ENCODE measurements at regions not wholly inside any gene's neighbourhood (a gene's known extent, or its start where the extent isn't known, plus 50 kb on each side); places are given as distances from the start of the nearest gene placed in this dataset.

DNA sequence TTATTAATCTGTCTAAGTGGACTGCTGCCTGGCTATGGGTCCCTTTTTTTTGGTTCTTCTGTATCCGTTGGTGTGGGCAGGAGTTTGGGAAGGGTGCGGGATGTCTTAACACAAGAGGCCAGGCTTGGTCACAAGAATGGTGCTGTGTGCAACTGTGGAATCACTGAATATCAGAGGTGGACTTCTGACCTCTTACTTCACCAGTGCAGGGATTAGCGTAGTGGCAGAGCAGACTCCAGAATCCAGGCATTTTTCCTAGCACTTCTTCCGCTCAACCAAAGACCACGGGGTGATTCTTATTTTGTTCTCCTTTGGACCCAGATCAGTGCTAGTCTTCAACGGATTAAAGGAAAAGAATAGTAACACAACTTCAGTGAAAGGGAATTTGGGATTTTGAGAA lies 254.3 kb upstream of the TNP1 start:
- no peaks in the 10 kb centered on the region for H3K9me3 ChIP-seq
- H3K4me1 ChIP-seq (replicated peaks), result no peaks in the 10 kb centered on the region
- no peaks in the 10 kb centered on the region for H3K27me3 ChIP-seq (replicated peaks; ENCODE audit: insufficient read depth)
- DNase-seq (ENCODE audit: low spot score), result no peak
- WGBS, result 89% methylated on average over 6 of the region's 6 CpGs
- no peak overlapping the region for H3K4me3 ChIP-seq
- H3K36me3 ChIP-seq, result no peaks in the 10 kb centered on the region
- intact Hi-C loops (cut with DNase I), result no loop called here
- no peak overlapping the region for H3K27ac ChIP-seq
- TF ChIP-seq, protein P1, sequence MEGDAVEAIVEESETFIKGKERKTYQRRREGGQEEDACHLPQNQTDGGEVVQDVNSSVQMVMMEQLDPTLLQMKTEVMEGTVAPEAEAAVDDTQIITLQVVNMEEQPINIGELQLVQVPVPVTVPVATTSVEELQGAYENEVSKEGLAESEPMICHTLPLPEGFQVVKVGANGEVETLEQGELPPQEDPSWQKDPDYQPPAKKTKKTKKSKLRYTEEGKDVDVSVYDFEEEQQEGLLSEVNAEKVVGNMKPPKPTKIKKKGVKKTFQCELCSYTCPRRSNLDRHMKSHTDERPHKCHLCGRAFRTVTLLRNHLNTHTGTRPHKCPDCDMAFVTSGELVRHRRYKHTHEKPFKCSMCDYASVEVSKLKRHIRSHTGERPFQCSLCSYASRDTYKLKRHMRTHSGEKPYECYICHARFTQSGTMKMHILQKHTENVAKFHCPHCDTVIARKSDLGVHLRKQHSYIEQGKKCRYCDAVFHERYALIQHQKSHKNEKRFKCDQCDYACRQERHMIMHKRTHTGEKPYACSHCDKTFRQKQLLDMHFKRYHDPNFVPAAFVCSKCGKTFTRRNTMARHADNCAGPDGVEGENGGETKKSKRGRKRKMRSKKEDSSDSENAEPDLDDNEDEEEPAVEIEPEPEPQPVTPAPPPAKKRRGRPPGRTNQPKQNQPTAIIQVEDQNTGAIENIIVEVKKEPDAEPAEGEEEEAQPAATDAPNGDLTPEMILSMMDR (IDR thresholded peaks at IDR 0.05), result no peak
- TF ChIP-seq POLR2A (IDR thresholded peaks at IDR 0.05) (no peak), POLR2AphosphoS5 (IDR thresholded peaks at IDR 0.05) (no peak)

DNA sequence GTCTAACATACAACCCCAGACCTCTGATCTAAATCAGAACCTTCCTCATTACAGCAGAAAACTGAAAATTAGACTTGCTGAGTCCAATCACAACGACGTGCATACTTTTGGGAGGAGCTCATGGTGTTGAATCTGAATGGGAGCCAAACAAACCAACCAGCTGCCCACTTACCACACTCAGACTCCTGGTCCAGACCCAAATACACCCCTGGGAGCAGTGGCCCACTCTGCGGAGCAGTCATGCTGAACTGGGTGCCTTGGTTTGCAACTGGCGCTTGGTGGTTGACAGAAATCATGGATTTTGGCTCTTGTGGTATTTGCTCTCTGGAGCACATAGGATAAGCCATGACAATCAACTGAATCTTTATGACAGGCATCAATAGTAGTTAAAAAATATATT lies 253.6 kb upstream of the TNP1 start:
- Histone ChIP-seq H3K27me3 (replicated peaks; ENCODE audit: insufficient read depth) (no peaks in the 10 kb centered on the region), H3K4me1 (replicated peaks) (no peaks in the 10 kb centered on the region), H3K4me3 (no peak overlapping the region), H3K27ac (no peak overlapping the region), H3K9me3 (no peaks in the 10 kb centered on the region), H3K36me3 (no peaks in the 10 kb centered on the region)
- DNase-seq (ENCODE audit: low spot score), result no peak
- no peak for TF ChIP-seq POLR2A (IDR thresholded peaks at IDR 0.05)
- no peak for TF ChIP-seq POLR2AphosphoS5 (IDR thresholded peaks at IDR 0.05)
- TF ChIP-seq, protein P1 (IDR thresholded peaks at IDR 0.05), result no peak
- intact Hi-C loops (cut with DNase I), result no loop called here
- WGBS, result 88% methylated on average over 4 of the region's 4 CpGs

DNA sequence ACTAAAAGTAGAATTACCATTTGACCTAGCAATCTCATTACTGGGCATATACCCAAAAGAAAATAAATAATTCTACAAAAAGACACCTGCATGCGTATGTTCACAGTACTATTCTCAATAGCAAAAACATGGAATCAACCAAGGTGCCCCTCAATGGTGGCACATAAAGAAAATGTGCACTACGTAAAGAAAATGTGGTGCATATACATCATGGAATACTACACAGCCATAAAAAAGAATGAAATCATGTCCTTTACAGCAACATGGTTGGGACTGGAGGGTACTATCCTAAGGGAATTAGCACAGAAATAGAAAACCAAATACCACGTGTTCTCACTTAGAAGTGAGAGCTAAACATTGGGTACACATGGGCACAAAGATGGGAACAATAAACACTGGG lies 250.7 kb upstream of the TNP1 start:
- intact Hi-C loops (cut with DNase I), result no loop called here
- Histone ChIP-seq H3K27ac (no peak overlapping the region), H3K4me3 (no peak overlapping the region), H3K36me3 (no peaks in the 10 kb centered on the region), H3K9me3 (no peaks in the 10 kb centered on the region), H3K4me1 (replicated peaks) (no peaks in the 10 kb centered on the region), H3K27me3 (replicated peaks; ENCODE audit: insufficient read depth) (no peaks in the 10 kb centered on the region)
- 72% methylated on average over 3 of the region's 3 CpGs for WGBS
- DNase-seq (ENCODE audit: low spot score), result no peak
- no peak for TF ChIP-seq POLR2AphosphoS5 (IDR thresholded peaks at IDR 0.05)

DNA sequence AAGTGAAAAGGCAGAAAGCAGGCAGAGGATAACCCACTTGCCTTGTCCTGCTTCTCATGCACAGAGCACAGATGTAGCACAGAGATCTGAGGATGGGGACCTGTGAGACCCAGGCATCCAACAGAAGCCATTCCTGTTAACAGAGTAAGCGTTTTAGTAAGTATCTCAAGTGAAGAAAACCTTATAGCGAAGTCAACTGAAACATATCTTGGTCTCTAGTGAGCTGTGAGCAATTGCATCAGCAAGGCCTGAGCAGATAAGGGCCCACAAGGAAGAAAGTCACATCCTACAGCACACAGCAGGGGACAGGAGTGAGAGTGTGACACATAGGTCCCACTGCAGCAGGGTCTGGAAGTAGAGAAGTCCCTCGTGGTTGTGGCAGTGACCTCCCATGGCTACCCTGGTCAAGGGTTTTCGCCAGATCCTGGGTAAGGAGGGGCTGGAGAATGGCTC lies 248.7 kb upstream of the TNP1 start:
- Histone ChIP-seq H3K4me3 (no peak overlapping the region), H3K36me3 (no peaks in the 10 kb centered on the region), H3K27ac (no peak overlapping the region), H3K9me3 (no peaks in the 10 kb centered on the region), H3K4me1 (replicated peaks) (no peaks in the 10 kb centered on the region), H3K27me3 (replicated peaks; ENCODE audit: insufficient read depth) (no peaks in the 10 kb centered on the region)
- no peak for TF ChIP-seq POLR2AphosphoS5 (IDR thresholded peaks at IDR 0.05)
- TF ChIP-seq, protein P1 (IDR thresholded peaks at IDR 0.05), result no peak
- TF ChIP-seq POLR2A (IDR thresholded peaks at IDR 0.05), result no peak
- WGBS, result 85% methylated on average over 4 of the region's 4 CpGs
- DNase-seq (ENCODE audit: low spot score), result no peak
- intact Hi-C loops (cut with DNase I), result no loop called here

DNA sequence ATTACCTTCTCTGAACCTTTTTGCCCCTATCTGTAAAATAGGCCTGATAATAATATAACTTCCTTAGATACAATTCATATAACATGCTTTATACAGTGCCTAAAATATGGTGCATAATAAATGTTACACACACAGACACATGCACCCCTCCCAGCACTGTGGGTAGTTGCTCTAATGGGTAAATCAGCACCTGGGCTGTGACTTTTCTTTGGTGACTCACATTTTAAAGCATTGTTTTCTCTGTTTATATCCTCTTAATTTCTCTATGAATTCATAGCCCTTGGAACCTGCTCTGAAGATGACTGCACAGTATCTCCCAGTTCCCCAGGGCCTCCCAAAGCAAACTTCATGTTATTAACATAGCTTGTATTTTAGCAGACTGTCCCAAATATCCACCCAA lies 248.2 kb upstream of the TNP1 start:
- H3K9me3 ChIP-seq, result no peaks in the 10 kb centered on the region
- no peak overlapping the region for H3K27ac ChIP-seq
- intact Hi-C loops (cut with DNase I), result no loop called here
- no peaks in the 10 kb centered on the region for H3K36me3 ChIP-seq
- DNase-seq (ENCODE audit: low spot score), result no peak
- no peaks in the 10 kb centered on the region for H3K4me1 ChIP-seq (replicated peaks)
- TF ChIP-seq, protein P1 (IDR thresholded peaks at IDR 0.05), result no peak
- no peak for TF ChIP-seq POLR2AphosphoS5 (IDR thresholded peaks at IDR 0.05)
- no peak for TF ChIP-seq POLR2A (IDR thresholded peaks at IDR 0.05)
- H3K4me3 ChIP-seq, result no peak overlapping the region
- H3K27me3 ChIP-seq (replicated peaks; ENCODE audit: insufficient read depth), result no peaks in the 10 kb centered on the region

Data from prostate gland (tissue), 2 donors.